ENCODE measurements at regions not wholly inside any gene's neighbourhood (a gene's known extent, or its start where the extent isn't known, plus 50 kb on each side); places are given as distances from the start of the nearest gene placed in this dataset.
A peak's percentile ranks its signal among the peaks of the same experiment; 100 is the strongest.
"Not testable (repeated sequence)": the region's sequence is repeated elsewhere in the genome, so short reads cannot be mapped to it uniquely, and the experiment has no call there.

GRCh38 chr21:31819692-31820091 lies 53.1 kb upstream of the HUNK start:
- not testable (repeated sequence) for H3K9me3 Mint-ChIP-seq; ATAC-seq (ENCODE audit: low read depth in 2 of 2)

GRCh38 chr21:31814356-31814755 lies 58.5 kb upstream of the HUNK start:
- H3K27ac Mint-ChIP-seq; ATAC-seq (ENCODE audit: low read depth in 2 of 2); H3K9me3 ChIP-seq (ENCODE audit: control insufficient read depth in 2 of 2, low read length in 2 of 2); H3K36me3 Mint-ChIP-seq; H3K27ac ChIP-seq (ENCODE audit: insufficient read depth, low read length, poor library complexity, severe bottlenecking); DNase-seq; H3K9me3 Mint-ChIP-seq; H3K4me1 Mint-ChIP-seq; H3K4me3 Mint-ChIP-seq; H3K27me3 Mint-ChIP-seq; H3K36me3 ChIP-seq (ENCODE audit: control insufficient read depth, insufficient read depth, low read length); H3K4me1 ChIP-seq (ENCODE audit: control insufficient read depth, insufficient read depth, low read length, poor library complexity, severe bottlenecking); H3K4me3 ChIP-seq (ENCODE audit: low read depth, low read length); H3K27me3 ChIP-seq (ENCODE audit: control insufficient read depth, insufficient read depth, low read length): not testable (repeated sequence)

More at GRCh38 chr21:31819692-31820091, 53.1 kb upstream of the HUNK start:
- H3K36me3 ChIP-seq (ENCODE audit: control insufficient read depth, insufficient read depth, low read length); H3K4me1 Mint-ChIP-seq; H3K36me3 Mint-ChIP-seq; H3K27me3 ChIP-seq (ENCODE audit: control insufficient read depth, insufficient read depth, low read length); H3K9me3 ChIP-seq (ENCODE audit: control insufficient read depth in 2 of 2, low read length in 2 of 2); H3K4me1 ChIP-seq (ENCODE audit: control insufficient read depth, insufficient read depth, low read length, poor library complexity, severe bottlenecking); H3K27me3 Mint-ChIP-seq; H3K4me3 ChIP-seq (ENCODE audit: low read depth, low read length); H3K4me3 Mint-ChIP-seq; H3K27ac ChIP-seq (ENCODE audit: insufficient read depth, low read length, poor library complexity, severe bottlenecking); H3K27ac Mint-ChIP-seq; DNase-seq: not testable (repeated sequence)

GRCh38 chr21:31813862-31814261 lies 59.0 kb upstream of the HUNK start:
- Mint-ChIP-seq H3K4me3 (no peak overlapping the region), H3K9me3 (peaks cover 0 to 8% (median 4%) of the 10 kb centered on the region in 7 donors)

GRCh38 chr21:31804008-31804394 lies 68.8 kb upstream of the HUNK start:
- ATAC-seq (ENCODE audit: low read depth in 2 of 2) (no peak), DNase-seq (no peak)
- Mint-ChIP-seq H3K4me3 (no peak overlapping the region), H3K27ac (no peak overlapping the region), H3K36me3 (no peaks in the 10 kb centered on the region), H3K9me3 (peaks cover 0 to 6% (median 0%) of the 10 kb centered on the region in 7 donors), H3K4me1 (peaks cover 0 to 4% (median 0%) of the 10 kb centered on the region in 4 donors), H3K27me3 (peaks cover 8% of the 10 kb centered on the region)
- Histone ChIP-seq H3K4me3 (ENCODE audit: low read depth, low read length) (no peak overlapping the region), H3K36me3 (ENCODE audit: control insufficient read depth, insufficient read depth, low read length) (no peaks in the 10 kb centered on the region), H3K4me1 (ENCODE audit: control insufficient read depth, insufficient read depth, low read length, poor library complexity, severe bottlenecking) (no peaks in the 10 kb centered on the region), H3K27ac (ENCODE audit: insufficient read depth, low read length, poor library complexity, severe bottlenecking) (no peak overlapping the region), H3K9me3 (ENCODE audit: control insufficient read depth in 2 of 2, low read length in 2 of 2) (no peaks in the 10 kb centered on the region), H3K27me3 (ENCODE audit: control insufficient read depth, insufficient read depth, low read length) (peaks cover 7% of the 10 kb centered on the region)

More at GRCh38 chr21:31813862-31814261, 59.0 kb upstream of the HUNK start:
- Histone ChIP-seq H3K4me1 (ENCODE audit: control insufficient read depth, insufficient read depth, low read length, poor library complexity, severe bottlenecking) (no peaks in the 10 kb centered on the region), H3K36me3 (ENCODE audit: control insufficient read depth, insufficient read depth, low read length) (no peaks in the 10 kb centered on the region), H3K4me3 (ENCODE audit: low read depth, low read length) (no peak overlapping the region), H3K9me3 (ENCODE audit: control insufficient read depth in 2 of 2, low read length in 2 of 2) (no peaks in the 10 kb centered on the region), H3K27ac (ENCODE audit: insufficient read depth, low read length, poor library complexity, severe bottlenecking) (no peak overlapping the region), H3K27me3 (ENCODE audit: control insufficient read depth, insufficient read depth, low read length) (no peaks in the 10 kb centered on the region)
- peaks cover 2% of the 10 kb centered on the region for H3K27me3 Mint-ChIP-seq
- H3K36me3 Mint-ChIP-seq, result no peaks in the 10 kb centered on the region
- ATAC-seq (ENCODE audit: low read depth in 2 of 2), result no peak
- no peak for DNase-seq
- peaks cover 0 to 5% (median 0%) of the 10 kb centered on the region in 4 donors for H3K4me1 Mint-ChIP-seq
- H3K27ac Mint-ChIP-seq, result no peak overlapping the region

GRCh38 chr21:31803039-31804007 lies 69.5 kb upstream of the HUNK start:
- Mint-ChIP-seq H3K4me1 (peaks cover 0 to 4% (median 0%) of the 10 kb centered on the region in 4 donors), H3K27me3 (peaks cover 8% of the 10 kb centered on the region), H3K27ac (peak overlapping the region in 1 of 3 donors; percentile 49), H3K36me3 (no peaks in the 10 kb centered on the region), H3K9me3 (peaks cover 0 to 6% (median 0%) of the 10 kb centered on the region in 7 donors), H3K4me3 (no peak overlapping the region)
- Histone ChIP-seq H3K4me1 (ENCODE audit: control insufficient read depth, insufficient read depth, low read length, poor library complexity, severe bottlenecking) (no peaks in the 10 kb centered on the region), H3K36me3 (ENCODE audit: control insufficient read depth, insufficient read depth, low read length) (no peaks in the 10 kb centered on the region), H3K4me3 (ENCODE audit: low read depth, low read length) (no peak overlapping the region), H3K27me3 (ENCODE audit: control insufficient read depth, insufficient read depth, low read length) (peaks cover 7% of the 10 kb centered on the region), H3K9me3 (ENCODE audit: control insufficient read depth in 2 of 2, low read length in 2 of 2) (no peaks in the 10 kb centered on the region), H3K27ac (ENCODE audit: insufficient read depth, low read length, poor library complexity, severe bottlenecking) (no peak overlapping the region)
- ATAC-seq (ENCODE audit: low read depth in 2 of 2) (no peak), DNase-seq (no peak)

GRCh38 chr21:31802331-31802730 lies 70.4 kb upstream of the SCAF4 start:
- peaks cover 7% of the 10 kb centered on the region for H3K27me3 ChIP-seq (ENCODE audit: control insufficient read depth, insufficient read depth, low read length)
- H3K4me1 ChIP-seq (ENCODE audit: control insufficient read depth, insufficient read depth, low read length, poor library complexity, severe bottlenecking), result no peaks in the 10 kb centered on the region
- Mint-ChIP-seq H3K9me3 (peaks cover 0 to 6% (median 0%) of the 10 kb centered on the region in 7 donors), H3K27me3 (peaks cover 8% of the 10 kb centered on the region), H3K36me3 (no peaks in the 10 kb centered on the region), H3K4me3 (no peak overlapping the region), H3K27ac (no peak overlapping the region), H3K4me1 (peaks cover 0 to 4% (median 0%) of the 10 kb centered on the region in 4 donors)
- H3K27ac ChIP-seq (ENCODE audit: insufficient read depth, low read length, poor library complexity, severe bottlenecking), result no peak overlapping the region
- no peaks in the 10 kb centered on the region for H3K9me3 ChIP-seq (ENCODE audit: control insufficient read depth in 2 of 2, low read length in 2 of 2)
- no peaks in the 10 kb centered on the region for H3K36me3 ChIP-seq (ENCODE audit: control insufficient read depth, insufficient read depth, low read length)
- DNase-seq, result no peak
- no peak overlapping the region for H3K4me3 ChIP-seq (ENCODE audit: low read depth, low read length)
- no peak for ATAC-seq (ENCODE audit: low read depth in 2 of 2)

- H3K27ac ChIP-seq (ENCODE audit: insufficient read depth, low read length, poor library complexity, severe bottlenecking), result no peak overlapping the region
- DNase-seq (no peak), ATAC-seq (ENCODE audit: low read depth in 2 of 2) (no peak)
- H3K27me3 ChIP-seq (ENCODE audit: control insufficient read depth, insufficient read depth, low read length), result peaks cover 7% of the 10 kb centered on the region
- no peaks in the 10 kb centered on the region for H3K9me3 ChIP-seq (ENCODE audit: control insufficient read depth in 2 of 2, low read length in 2 of 2)
- Mint-ChIP-seq H3K36me3 (no peaks in the 10 kb centered on the region), H3K27me3 (peaks cover 13% of the 10 kb centered on the region), H3K9me3 (peaks cover 0 to 6% (median 0%) of the 10 kb centered on the region in 7 donors), H3K4me1 (peaks cover 0 to 4% (median 0%) of the 10 kb centered on the region in 4 donors), H3K27ac (no peak overlapping the region), H3K4me3 (no peak overlapping the region)
- H3K36me3 ChIP-seq (ENCODE audit: control insufficient read depth, insufficient read depth, low read length), result no peaks in the 10 kb centered on the region
- no peak overlapping the region for H3K4me3 ChIP-seq (ENCODE audit: low read depth, low read length)
- H3K4me1 ChIP-seq (ENCODE audit: control insufficient read depth, insufficient read depth, low read length, poor library complexity, severe bottlenecking), result no peaks in the 10 kb centered on the region
Observed at GRCh38 chr21:31801551-31802219, 69.8 kb upstream of the SCAF4 start.
